Naive thymus-derived CD4-positive, alpha-beta T cell (primary cell): ENCODE measurements at regions not wholly inside any gene's neighbourhood (a gene's known extent, or its start where the extent isn't known, plus 50 kb on each side); places are given as distances from the start of the nearest gene placed in this dataset.
"Not testable (repeated sequence)": the region's sequence is repeated elsewhere in the genome, so short reads cannot be mapped to it uniquely, and the experiment has no call there.

Source experiments
- ATAC-seq: fragments of 150-1000 bp; cut with Tn5 transposase; 2 replicates; pipeline ENCODE4 v1.10.0; 2021; ENCODE audit warnings: mild to moderate bottlenecking, moderate library complexity
- CTCF ChIA-PET: fragments of 350-600 bp; sonication (Branson Sonifier 250); formaldehyde crosslinking; loops from one replicate; lab custom pipeline; 2021; ENCODE audit warnings: antibody characterized with exemption; lab: Charles Lee
- POLR2A ChIA-PET: fragments of 350-600 bp; sonication (Branson Sonifier 250); formaldehyde crosslinking; loops from one replicate; lab custom pipeline; 2021; ENCODE audit warnings: antibody characterized with exemption, inconsistent platforms; lab: Charles Lee
- DNase-seq, 9 donors: peaks; one replicate each; pipeline versions ENCODE4 v3.0.0 to v3.0.0-alpha.2; 2020 to 2022; ENCODE audit warnings: mixed read lengths in 1 of 9
- H3K27ac ChIP-seq: one replicate; pipeline ENCODE4 v1.7.0; 2013; ENCODE audit warnings: mild to moderate bottlenecking, low read depth, low read length, moderate library complexity
- H3K27me3 ChIP-seq, 2 donors: one replicate each; pipeline ENCODE4 v1.7.0; 2013; ENCODE audit warnings: low read length in 2 of 2, mild to moderate bottlenecking in 2 of 2, moderate library complexity in 2 of 2; ENCODE audit not compliant: control insufficient read depth in 2 of 2, insufficient read depth in 2 of 2
- H3K36me3 ChIP-seq, 3 experiments: 1 replicate in 2 of 3; 2 replicates in 1 of 3; pipeline ENCODE4 v1.7.0; 2013; ENCODE audit warnings: low read length in 3 of 3, mild to moderate bottlenecking in 3 of 3, moderate library complexity in 1 of 3; ENCODE audit not compliant: insufficient read depth in 3 of 3, control insufficient read depth in 2 of 3
- H3K4me1 ChIP-seq, 2 donors: one replicate each; pipeline ENCODE4 v1.7.0; 2013; ENCODE audit warnings: low read length in 2 of 2, mild to moderate bottlenecking in 2 of 2, moderate library complexity in 1 of 2; ENCODE audit not compliant: control insufficient read depth in 2 of 2, insufficient read depth in 2 of 2
- H3K4me3 ChIP-seq: 2 replicates; pipeline ENCODE4 v1.7.0; 2013; ENCODE audit warnings: mild to moderate bottlenecking, low read length
- H3K9me3 ChIP-seq, 3 experiments: 1 replicate in 2 of 3; 2 replicates in 1 of 3; pipeline ENCODE4 v1.7.0; 2013; ENCODE audit warnings: low read length in 3 of 3; ENCODE audit not compliant: control insufficient read depth in 2 of 3
- H3K27ac Mint-ChIP-seq, 9 donors: one replicate each; pipeline ENCODE4 v1.8.0; 2020 to 2022; ENCODE audit warnings: mixed read lengths in 9 of 9, mild to moderate bottlenecking in 8 of 9, moderate library complexity in 5 of 9, inconsistent platforms in 2 of 9
- H3K27me3 Mint-ChIP-seq, 5 donors: one replicate each; pipeline ENCODE4 v1.8.0; 2021 to 2022; ENCODE audit warnings: mixed read lengths in 5 of 5, mild to moderate bottlenecking in 1 of 5
- H3K36me3 Mint-ChIP-seq, 5 donors: one replicate each; pipeline ENCODE4 v1.8.0; 2020 to 2022; ENCODE audit warnings: mixed read lengths in 5 of 5, mild to moderate bottlenecking in 3 of 5, inconsistent platforms in 1 of 5
- H3K4me1 Mint-ChIP-seq, 7 donors: one replicate each; pipeline ENCODE4 v1.8.0; 2020 to 2022; ENCODE audit warnings: mixed read lengths in 7 of 7, mild to moderate bottlenecking in 3 of 7, inconsistent platforms in 1 of 7
- H3K4me3 Mint-ChIP-seq, 10 donors: one replicate each; pipeline ENCODE4 v1.8.0; 2020 to 2022; ENCODE audit warnings: mild to moderate bottlenecking in 10 of 10, mixed read lengths in 10 of 10, moderate library complexity in 6 of 10, inconsistent platforms in 2 of 10
- H3K9me3 Mint-ChIP-seq, 11 donors: one replicate each; pipeline ENCODE4 v1.8.0; 2020 to 2022; ENCODE audit warnings: mixed read lengths in 11 of 11, mild to moderate bottlenecking in 4 of 11, inconsistent platforms in 1 of 11, moderate library complexity in 1 of 11
- intact Hi-C, 2 donors: fragments of 100-400 bp; cut with micrococcal nuclease; formaldehyde crosslinking; loops; one replicate each; pipeline ENCODE4 v1.15.1; 2023

DNA sequence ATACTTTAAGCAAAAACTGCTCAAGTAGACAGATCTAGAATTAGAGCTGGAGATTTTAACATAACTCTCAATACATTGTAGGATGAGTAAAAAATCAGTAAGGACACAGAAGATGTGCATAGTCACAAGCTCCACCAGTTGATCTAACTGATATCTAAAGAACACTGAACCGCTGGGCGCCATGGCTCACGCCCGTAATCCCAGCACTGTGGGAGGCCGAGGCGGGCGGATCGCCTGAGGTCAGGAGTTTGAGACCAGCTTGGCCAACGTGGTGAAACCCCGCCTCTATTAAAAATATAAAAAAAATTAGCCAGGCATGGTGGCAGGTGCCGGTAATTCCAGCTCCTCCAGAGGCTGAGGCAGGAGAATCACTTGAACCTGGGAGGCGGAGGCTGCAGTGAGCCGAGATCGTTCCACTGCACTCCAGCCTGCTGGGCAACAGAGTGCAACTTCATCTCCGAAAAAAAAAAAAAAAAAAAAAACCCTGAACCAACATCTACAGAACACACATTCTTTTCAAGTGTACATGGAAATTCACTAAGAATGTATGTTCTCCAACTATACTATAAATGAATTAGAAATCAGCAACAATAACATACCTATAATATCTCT lies 1431.8 kb downstream of the FOXD4L5 start:
- DNase-seq, H3K4me1 ChIP-seq, CTCF ChIA-PET, H3K27me3 Mint-ChIP-seq, H3K9me3 ChIP-seq, ATAC-seq, H3K27me3 ChIP-seq, H3K4me1 Mint-ChIP-seq, H3K36me3 Mint-ChIP-seq, H3K27ac ChIP-seq, intact Hi-C loops, H3K27ac Mint-ChIP-seq, H3K36me3 ChIP-seq, H3K4me3 Mint-ChIP-seq, POLR2A ChIA-PET, H3K4me3 ChIP-seq: not testable (repeated sequence)
- H3K9me3 Mint-ChIP-seq = peaks cover 0 to 22% (median 5%) of the 10 kb centered on the region in 11 donors

DNA sequence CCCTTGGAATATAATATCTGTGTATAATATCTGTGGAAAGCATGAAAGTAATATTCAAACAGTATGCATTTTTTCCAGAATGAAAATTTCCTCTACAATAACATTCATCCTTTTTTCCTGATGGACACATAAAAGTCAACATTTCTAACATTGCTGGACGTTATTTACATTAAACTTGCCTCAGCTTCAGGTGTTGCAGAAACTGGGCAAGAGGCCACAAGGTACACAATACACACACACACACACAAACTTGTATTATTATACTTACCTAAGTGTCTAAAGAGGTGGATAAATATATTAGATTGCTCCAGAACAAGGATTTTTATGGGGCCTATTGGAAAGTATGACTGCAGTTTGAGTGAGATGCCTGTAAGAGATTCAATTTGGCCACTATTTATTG lies 1460.2 kb downstream of the FOXD4L5 start:
- H3K4me1 ChIP-seq, H3K4me3 Mint-ChIP-seq, H3K4me3 ChIP-seq, H3K27ac ChIP-seq, H3K27ac Mint-ChIP-seq, H3K4me1 Mint-ChIP-seq, H3K36me3 ChIP-seq, POLR2A ChIA-PET, H3K27me3 Mint-ChIP-seq, CTCF ChIA-PET, intact Hi-C loops, DNase-seq, H3K36me3 Mint-ChIP-seq, ATAC-seq, H3K9me3 ChIP-seq, H3K27me3 ChIP-seq: not testable (repeated sequence)
- H3K9me3 Mint-ChIP-seq = peaks cover 5 to 18% (median 11%) of the 10 kb centered on the region in 11 donors

DNA sequence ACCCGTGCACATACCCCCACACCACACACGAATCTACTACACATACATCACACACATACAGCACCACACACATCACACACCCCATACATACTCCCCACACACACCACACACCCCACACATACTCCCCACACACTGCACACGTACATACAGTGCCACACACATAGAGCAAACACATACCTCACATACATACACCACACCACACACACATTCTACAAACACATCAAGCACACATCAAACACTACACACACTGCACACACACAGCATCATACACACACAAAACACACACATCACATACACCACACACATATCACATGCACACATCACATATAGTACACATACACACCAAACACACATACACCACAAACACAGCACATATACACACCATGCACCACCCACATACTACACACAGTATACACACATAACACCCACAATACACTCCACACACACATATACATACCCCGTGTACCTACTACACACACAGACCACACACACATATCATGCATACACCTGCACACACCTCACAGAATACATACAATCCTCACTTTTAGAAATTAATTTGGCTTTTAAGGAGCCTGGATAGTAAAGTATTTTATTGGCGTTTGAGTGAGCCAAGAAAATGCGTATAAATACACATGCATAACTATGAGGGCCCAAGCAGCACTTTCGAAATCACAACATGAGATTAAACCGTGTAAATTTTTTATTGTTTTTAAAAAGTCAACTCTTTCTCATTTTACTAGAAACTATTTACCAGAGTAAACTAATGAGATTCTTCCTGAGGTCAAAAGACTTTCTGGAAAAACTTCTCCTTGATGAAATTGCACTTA lies 1461.4 kb downstream of the FOXD4L5 start:
- H3K27ac Mint-ChIP-seq, CTCF ChIA-PET, H3K4me3 Mint-ChIP-seq, DNase-seq, intact Hi-C loops, H3K36me3 ChIP-seq, H3K36me3 Mint-ChIP-seq, H3K4me1 Mint-ChIP-seq, H3K27ac ChIP-seq, H3K9me3 ChIP-seq, H3K4me1 ChIP-seq, H3K4me3 ChIP-seq, H3K27me3 ChIP-seq, POLR2A ChIA-PET, H3K27me3 Mint-ChIP-seq: not testable (repeated sequence)
- peak; percentile 83 for ATAC-seq
- peaks cover 5 to 17% (median 11%) of the 10 kb centered on the region in 11 donors for H3K9me3 Mint-ChIP-seq

DNA sequence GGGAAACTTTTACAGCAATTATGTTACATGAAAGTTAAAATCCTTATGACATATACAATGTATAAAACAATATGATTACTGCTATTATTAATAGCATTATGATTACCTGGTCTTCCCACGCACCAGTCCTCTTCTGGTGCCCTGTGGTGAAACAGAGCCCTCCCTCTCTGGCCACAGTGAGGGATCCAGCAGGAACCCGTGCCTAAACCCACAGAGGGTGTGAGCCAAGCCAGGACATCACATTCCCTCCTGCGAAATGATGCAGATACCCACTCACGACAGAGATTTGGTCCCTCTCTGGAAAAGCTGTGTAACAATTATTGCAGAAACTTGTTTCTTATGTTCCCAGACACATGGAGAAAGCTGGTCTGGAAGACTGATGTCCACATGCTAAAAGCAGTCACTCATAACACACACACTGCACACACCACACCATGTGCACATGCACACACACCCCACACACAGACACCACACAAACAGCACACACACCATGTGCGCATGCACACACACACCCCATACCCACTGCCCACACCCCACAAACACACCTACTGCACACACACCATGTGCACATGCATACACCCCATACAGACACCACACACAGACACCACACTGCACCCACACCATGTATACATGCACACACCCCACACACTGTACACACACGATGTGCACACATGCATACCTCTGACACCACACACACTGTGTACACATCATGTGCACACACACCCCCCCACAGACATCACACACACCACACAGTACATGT lies 1462.2 kb downstream of the FOXD4L5 start:
- H3K27ac Mint-ChIP-seq = not testable (repeated sequence)
- ATAC-seq = peak; percentile 32
- peaks cover 6 to 20% (median 13%) of the 10 kb centered on the region in 11 donors for H3K9me3 Mint-ChIP-seq

DNA sequence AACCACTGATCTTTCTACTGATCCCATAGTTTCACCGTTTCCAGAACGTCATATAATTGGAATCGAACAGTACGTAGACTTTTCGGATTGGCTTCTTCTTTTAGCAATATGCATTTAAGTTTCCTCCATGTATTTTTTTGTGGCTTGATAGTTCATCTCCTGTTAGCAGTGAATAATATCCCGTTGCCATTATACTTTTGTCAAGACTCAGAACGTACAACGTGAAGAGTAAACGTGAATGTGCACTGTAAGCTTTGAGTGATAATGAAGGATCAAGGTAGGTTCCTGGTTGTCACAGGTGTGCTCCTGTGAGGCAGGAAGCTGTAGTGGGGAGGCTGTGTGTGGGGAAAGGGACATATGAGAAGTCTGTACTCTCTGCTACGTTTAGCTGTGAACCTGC lies 1463.7 kb downstream of the FOXD4L5 start:
- CTCF ChIA-PET, DNase-seq, H3K4me3 Mint-ChIP-seq, intact Hi-C loops, H3K36me3 ChIP-seq, POLR2A ChIA-PET, H3K9me3 ChIP-seq, H3K4me3 ChIP-seq, H3K27ac ChIP-seq, H3K27ac Mint-ChIP-seq, ATAC-seq, H3K27me3 ChIP-seq, H3K4me1 ChIP-seq: not testable (repeated sequence)
- H3K4me1 Mint-ChIP-seq = peaks cover 14 to 22% (median 18%) of the 10 kb centered on the region in 7 donors
- H3K27me3 Mint-ChIP-seq = peaks cover 16 to 19% (median 18%) of the 10 kb centered on the region in 5 donors
- peaks cover 6 to 30% (median 14%) of the 10 kb centered on the region in 11 donors for H3K9me3 Mint-ChIP-seq
- peaks cover 0 to 16% (median 8%) of the 10 kb centered on the region in 5 donors for H3K36me3 Mint-ChIP-seq

More for the DNA sequence above, 1462.2 kb downstream of the FOXD4L5 start:
- H3K27me3 Mint-ChIP-seq, POLR2A ChIA-PET, H3K4me3 ChIP-seq, CTCF ChIA-PET, H3K9me3 ChIP-seq, DNase-seq, H3K36me3 ChIP-seq, H3K4me3 Mint-ChIP-seq, H3K27me3 ChIP-seq, intact Hi-C loops, H3K4me1 ChIP-seq, H3K27ac ChIP-seq: not testable (repeated sequence)
- Mint-ChIP-seq H3K36me3 (peaks cover 0 to 10% (median 4%) of the 10 kb centered on the region in 5 donors), H3K4me1 (peaks cover 2 to 11% (median 5%) of the 10 kb centered on the region in 7 donors)

DNA sequence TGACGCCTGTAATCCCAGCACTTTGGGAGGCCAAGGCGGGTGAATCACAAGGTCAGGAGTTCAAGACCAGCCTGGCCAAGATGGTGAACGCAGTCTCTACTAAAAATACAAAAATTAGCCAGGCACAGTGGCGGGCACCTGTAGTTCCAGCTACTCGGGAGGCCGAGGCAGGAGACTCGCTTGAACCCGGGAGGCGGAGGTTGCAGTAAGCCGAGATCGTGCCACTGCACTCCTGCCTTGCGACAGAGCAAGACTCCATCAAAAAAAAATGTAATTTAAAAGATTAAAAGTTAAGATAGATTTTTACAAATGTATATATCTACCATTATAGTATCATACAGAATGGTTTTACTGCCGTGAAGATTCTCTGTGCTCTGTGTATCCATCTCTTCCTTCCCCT lies 1464.1 kb downstream of the FOXD4L5 start:
- H3K27ac ChIP-seq, H3K27ac Mint-ChIP-seq, DNase-seq, H3K9me3 ChIP-seq, H3K4me3 ChIP-seq, H3K4me1 ChIP-seq, CTCF ChIA-PET, ATAC-seq, H3K27me3 ChIP-seq, intact Hi-C loops, H3K4me3 Mint-ChIP-seq, POLR2A ChIA-PET, H3K36me3 ChIP-seq: not testable (repeated sequence)
- Mint-ChIP-seq H3K9me3 (peaks cover 6 to 32% (median 18%) of the 10 kb centered on the region in 11 donors), H3K27me3 (peaks cover 16 to 22% (median 18%) of the 10 kb centered on the region in 5 donors), H3K4me1 (peaks cover 14 to 22% (median 18%) of the 10 kb centered on the region in 7 donors), H3K36me3 (peaks cover 0 to 19% (median 8%) of the 10 kb centered on the region in 5 donors)
